Gastrocnemius medialis (tissue), 4 donors: ENCODE measurements at regions not wholly inside any gene's neighbourhood (a gene's known extent, or its start where the extent isn't known, plus 50 kb on each side); places are given as distances from the start of the nearest gene placed in this dataset.

Source experiments
- ATAC-seq, 2 donors: fragments of 150-250 bp; one replicate each; pipeline ENCODE4 v1.9.1; 2016
- DNase-seq, 2 donors: peaks; one replicate each; pipeline ENCODE4 v3.0.0-alpha.2; 2019
- H3K27ac ChIP-seq, 4 donors: fragments of 200-600 bp; sonication (generic); 1 replicate in 1 of 4; 2 replicates in 3 of 4; pipeline ENCODE4 v1.5.1; 2016 to 2018; ENCODE audit warnings: mild to moderate bottlenecking in 2 of 4, moderate library complexity in 1 of 4
- H3K27me3 ChIP-seq, 3 donors: fragments of 200-600 bp; sonication (generic) in 2 of 3; 1 replicate in 1 of 3; 2 replicates in 2 of 3; pipeline versions ENCODE4 v1.5.1 to v1.6.0; 2016 to 2019; ENCODE audit warnings: mild to moderate bottlenecking in 1 of 3, moderate library complexity in 1 of 3
- H3K36me3 ChIP-seq, 2 donors: fragments of 200-600 bp; sonication (generic) in 1 of 2; one replicate each; pipeline ENCODE4 v1.5.1; 2017 to 2018
- H3K4me1 ChIP-seq, 2 donors: fragments of 200-600 bp; sonication (generic) in 1 of 2; one replicate each; pipeline ENCODE4 v1.5.1; 2016 to 2017; ENCODE audit warnings: mild to moderate bottlenecking in 2 of 2
- H3K4me3 ChIP-seq, 4 donors: fragments of 200-600 bp; sonication (generic) in 3 of 4; 1 replicate in 1 of 4; 2 replicates in 3 of 4; pipeline ENCODE4 v1.5.1; 2016 to 2019; ENCODE audit warnings: mild to moderate bottlenecking in 2 of 4
- H3K9me3 ChIP-seq, 3 donors: fragments of 200-600 bp; sonication (generic) in 2 of 3; 1 replicate in 1 of 3; 2 replicates in 2 of 3; pipeline ENCODE4 v1.5.1; 2016 to 2019
- CTCF ChIP-seq, 5 experiments: fragments of 450-650 bp in 3 of 5; fragments of 200-600 bp in 2 of 5; sonication (generic) in 2 of 5; IDR thresholded peaks in 4 of 5; conservative IDR thresholded peaks in 1 of 5; 1 replicate in 4 of 5; 2 replicates in 1 of 5; pipeline ENCODE4 v1.5.1; 2016 to 2019; ENCODE audit warnings: antibody characterized with exemption in 5 of 5, mild to moderate bottlenecking in 3 of 5, moderate library complexity in 3 of 5
- POLR2A ChIP-seq, 2 donors: fragments of 450-650 bp; IDR thresholded peaks; one replicate each; pipeline ENCODE4 v1.6.1; 2017; ENCODE audit warnings: antibody characterized with exemption in 2 of 2, mild to moderate bottlenecking in 2 of 2, moderate library complexity in 2 of 2
- in situ Hi-C, 4 donors: fragments of 200-750 bp; cut with MboI; loops; one replicate each; pipeline versions ENCODE4 v1.15.0 to v1.8.0; 2017; ENCODE audit warnings: low sequenced_read_pairs in 4 of 4
- intact Hi-C: fragments of 100-400 bp; cut with DNase I; formaldehyde crosslinking; loops from one replicate; pipeline ENCODE4 v1.15.1; 2023; ENCODE audit warnings: low total_unique reads

DNA sequence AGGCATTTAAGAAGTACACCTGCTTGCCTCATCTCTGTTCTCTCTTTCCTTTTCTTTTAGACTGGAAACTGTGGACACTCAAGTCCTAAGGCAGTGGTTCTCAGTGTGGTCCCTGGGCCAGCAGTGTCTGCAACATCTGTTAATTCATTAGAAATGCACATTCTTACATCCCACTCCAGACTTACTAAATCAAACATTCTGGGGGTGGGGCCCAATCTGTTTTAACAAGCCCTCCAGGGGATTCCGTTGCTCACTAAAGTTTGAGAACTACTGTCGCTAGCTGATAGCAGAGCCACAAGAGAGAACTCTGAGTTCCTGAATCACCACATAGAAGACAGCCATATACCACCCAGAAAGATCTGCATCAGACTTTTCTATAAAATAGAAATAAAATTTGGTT, 430.6 kb downstream of the BCOR start:
- no peak for ATAC-seq
- no peak overlapping the region for H3K4me3 ChIP-seq
- no peak for DNase-seq
- intact Hi-C loops, result no loop called here
- TF ChIP-seq POLR2A (IDR thresholded peaks at IDR 0.05), result no peak
- no peak for TF ChIP-seq CTCF (IDR thresholded peaks at IDR 0.05 in 4 of 5, conservative IDR thresholded peaks at IDR 0.05 in 1 of 5)
- H3K27me3 ChIP-seq, result no peaks in the 10 kb centered on the region
- in situ Hi-C loops, result no loop called here
- no peaks in the 10 kb centered on the region for H3K4me1 ChIP-seq
- H3K9me3 ChIP-seq, result no peaks in the 10 kb centered on the region
- H3K36me3 ChIP-seq, result no peaks in the 10 kb centered on the region
- no peak overlapping the region for H3K27ac ChIP-seq

DNA sequence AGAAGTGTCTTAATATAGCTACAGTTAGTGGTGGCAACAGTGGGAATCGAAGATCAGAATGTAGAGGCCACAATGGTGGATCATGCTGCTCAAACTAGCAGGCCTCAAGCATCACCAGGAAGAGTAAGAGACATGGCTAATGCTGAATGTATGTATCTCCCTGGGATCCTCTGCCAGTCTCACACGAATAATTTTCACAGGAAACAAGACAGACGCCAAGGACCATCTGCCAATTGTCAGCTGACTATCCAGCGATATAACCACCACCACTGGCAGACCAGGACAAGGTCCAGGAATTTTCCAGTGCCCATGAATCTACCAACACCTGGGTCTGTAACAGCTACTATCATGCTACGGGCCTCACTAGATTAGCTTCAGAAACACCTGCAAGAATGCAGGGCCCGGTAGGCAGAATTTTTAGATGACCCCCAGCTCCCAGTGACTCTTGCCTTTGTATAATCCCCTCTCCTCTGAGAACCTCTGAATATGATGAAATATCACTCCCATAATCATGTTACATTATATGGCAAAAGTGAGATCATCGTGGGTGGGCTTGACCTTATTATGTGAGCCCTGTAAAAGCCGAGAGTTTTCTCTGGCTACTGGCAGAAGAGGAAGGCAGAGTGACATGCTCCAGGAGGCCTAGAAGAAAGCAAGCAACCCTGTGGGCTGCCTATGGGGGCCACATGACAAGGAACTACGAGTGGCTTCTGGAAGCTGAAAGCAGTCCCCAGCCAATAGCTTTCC, 429.8 kb downstream of the BCOR start:
- Histone ChIP-seq H3K9me3 (no peaks in the 10 kb centered on the region), H3K27ac (no peak overlapping the region), H3K27me3 (no peaks in the 10 kb centered on the region), H3K36me3 (no peaks in the 10 kb centered on the region), H3K4me1 (no peaks in the 10 kb centered on the region), H3K4me3 (no peak overlapping the region)
- in situ Hi-C loops, result no loop called here
- no peak for TF ChIP-seq CTCF (IDR thresholded peaks at IDR 0.05 in 4 of 5, conservative IDR thresholded peaks at IDR 0.05 in 1 of 5)
- TF ChIP-seq POLR2A (IDR thresholded peaks at IDR 0.05), result no peak
- ATAC-seq (no peak), DNase-seq (no peak)
- intact Hi-C loops, result no loop called here

DNA sequence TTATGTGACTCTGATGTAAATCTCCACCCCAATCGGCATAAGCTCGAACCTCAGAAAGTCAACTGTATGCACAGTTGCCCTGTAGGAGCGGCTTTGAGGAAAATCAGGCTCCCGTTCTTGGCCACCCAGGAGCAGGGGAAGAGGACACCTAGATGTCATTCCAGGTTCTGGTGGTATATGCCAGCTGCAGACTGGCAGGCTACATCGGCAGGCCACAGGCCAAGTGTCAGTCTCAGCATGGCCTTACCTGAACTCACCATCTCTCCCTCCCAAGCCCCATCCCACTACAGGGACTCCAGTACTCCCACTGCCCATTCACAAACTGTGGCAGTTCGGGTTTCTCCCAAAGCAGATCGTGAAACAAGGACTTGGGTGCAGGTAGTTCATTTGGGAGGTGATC, 428.1 kb downstream of the BCOR start:
- in situ Hi-C loops (no loop called here), intact Hi-C loops (no loop called here)
- DNase-seq (no peak), ATAC-seq (no peak)
- Histone ChIP-seq H3K4me3 (no peak overlapping the region), H3K27me3 (no peaks in the 10 kb centered on the region), H3K4me1 (no peaks in the 10 kb centered on the region), H3K9me3 (no peaks in the 10 kb centered on the region), H3K36me3 (no peaks in the 10 kb centered on the region), H3K27ac (no peak overlapping the region)
- TF ChIP-seq CTCF (IDR thresholded peaks at IDR 0.05 in 4 of 5, conservative IDR thresholded peaks at IDR 0.05 in 1 of 5) (no peak), POLR2A (IDR thresholded peaks at IDR 0.05) (no peak)

DNA sequence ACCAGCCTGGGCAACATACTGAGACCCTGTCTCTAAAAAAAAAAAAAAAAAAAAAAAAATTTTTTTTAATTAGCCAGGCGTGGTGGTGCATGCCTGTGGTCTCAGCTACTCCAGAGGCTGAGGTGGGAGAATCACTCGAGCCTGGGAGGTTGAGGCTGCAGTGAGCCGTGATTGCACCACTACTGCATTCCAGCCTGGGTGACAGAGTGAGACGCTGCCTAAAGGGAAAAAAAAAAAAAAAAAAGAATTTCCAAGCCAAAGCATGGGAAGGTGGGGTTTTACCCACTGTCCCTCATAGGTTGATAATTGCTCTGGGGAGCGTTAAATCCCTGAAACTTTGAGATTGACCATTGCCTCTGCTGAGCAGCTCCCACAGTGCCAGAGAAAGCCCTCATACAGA, 427.5 kb downstream of the BCOR start:
- Histone ChIP-seq H3K4me1 (no peaks in the 10 kb centered on the region), H3K9me3 (no peaks in the 10 kb centered on the region), H3K27me3 (no peaks in the 10 kb centered on the region), H3K36me3 (no peaks in the 10 kb centered on the region), H3K4me3 (no peak overlapping the region), H3K27ac (no peak overlapping the region)
- in situ Hi-C loops, result no loop called here
- DNase-seq (no peak), ATAC-seq (no peak)
- TF ChIP-seq POLR2A (IDR thresholded peaks at IDR 0.05) (no peak), CTCF (IDR thresholded peaks at IDR 0.05 in 4 of 5, conservative IDR thresholded peaks at IDR 0.05 in 1 of 5) (no peak)
- intact Hi-C loops, result no loop called here

GRCh38 chrX:39672405-39672804, 425.4 kb downstream of the BCOR start:
- Histone ChIP-seq H3K4me3 (no peak overlapping the region), H3K4me1 (no peaks in the 10 kb centered on the region), H3K9me3 (no peaks in the 10 kb centered on the region), H3K27ac (no peak overlapping the region), H3K36me3 (no peaks in the 10 kb centered on the region), H3K27me3 (no peaks in the 10 kb centered on the region)
- TF ChIP-seq CTCF (IDR thresholded peaks at IDR 0.05 in 4 of 5, conservative IDR thresholded peaks at IDR 0.05 in 1 of 5), result no peak
- TF ChIP-seq POLR2A (IDR thresholded peaks at IDR 0.05), result no peak
- intact Hi-C loops, result no loop called here
- ATAC-seq, result no peak
- in situ Hi-C loops, result no loop called here
- no peak for DNase-seq
